ENCODE measurements at regions not wholly inside any gene's neighbourhood (a gene's known extent, or its start where the extent isn't known, plus 50 kb on each side); places are given as distances from the start of the nearest gene placed in this dataset.

DNA sequence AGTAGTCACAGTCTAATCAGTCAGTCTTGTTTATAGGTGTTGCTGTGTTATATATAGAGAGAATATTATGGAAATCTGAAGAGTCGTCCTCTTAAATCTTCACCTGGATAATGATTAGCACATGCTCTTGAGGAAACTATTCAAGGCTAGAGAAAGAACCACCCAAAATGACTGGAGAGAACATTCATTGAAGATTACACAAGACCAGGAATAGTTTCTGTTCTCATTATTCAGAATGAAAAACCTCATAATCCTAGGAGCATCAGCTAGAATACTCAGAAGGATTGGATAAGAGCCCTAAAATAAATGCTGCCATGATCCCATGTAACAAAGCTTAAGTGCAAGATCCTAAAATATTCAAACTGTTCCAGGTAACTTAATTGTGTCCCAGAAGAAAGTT is 278.2 kb upstream of the PREP start:
- BruUV-seq (replicated peaks): no TSS peak
- Histone ChIP-seq H2AFZ (ENCODE audit: low read length) (no peak overlapping the region), H3K79me2 (ENCODE audit: insufficient read depth, low read depth, low read length) (no peaks in the 10 kb centered on the region)

DNA sequence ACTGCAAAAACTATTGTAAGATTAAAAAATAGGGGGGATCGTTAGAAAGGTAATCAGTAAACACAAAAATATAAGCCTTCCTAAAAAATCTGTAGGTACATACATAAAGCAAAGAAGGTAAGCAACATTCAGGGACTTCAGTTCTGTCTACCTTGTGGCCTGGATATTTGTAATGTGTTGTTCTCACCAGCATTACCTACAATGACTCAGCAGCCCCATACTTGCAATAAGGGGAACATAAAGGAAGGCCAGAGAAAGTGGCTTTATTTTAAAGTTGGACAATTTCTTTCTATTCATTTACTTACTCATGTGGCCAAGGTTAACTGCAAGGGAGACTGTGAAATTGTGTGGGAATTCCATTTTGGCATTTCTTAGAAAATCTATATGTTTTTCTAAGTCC is 277.2 kb upstream of the PREP start:
- H3K79me2 ChIP-seq (ENCODE audit: insufficient read depth, low read depth, low read length): no peaks in the 10 kb centered on the region
- no peak for DNase-seq (ENCODE audit: low spot score)
- H4K20me1 ChIP-seq (ENCODE audit: insufficient read depth, low read length): no peaks in the 10 kb centered on the region
- intact Hi-C loops (cut with micrococcal nuclease; ENCODE audit: unreplicated experiment): no loop called here
- CTCF ChIA-PET (ENCODE audit: unreplicated experiment): no interaction called here
- POLR2A ChIA-PET: no interaction called here
- TF ChIP-seq, protein P1, sequence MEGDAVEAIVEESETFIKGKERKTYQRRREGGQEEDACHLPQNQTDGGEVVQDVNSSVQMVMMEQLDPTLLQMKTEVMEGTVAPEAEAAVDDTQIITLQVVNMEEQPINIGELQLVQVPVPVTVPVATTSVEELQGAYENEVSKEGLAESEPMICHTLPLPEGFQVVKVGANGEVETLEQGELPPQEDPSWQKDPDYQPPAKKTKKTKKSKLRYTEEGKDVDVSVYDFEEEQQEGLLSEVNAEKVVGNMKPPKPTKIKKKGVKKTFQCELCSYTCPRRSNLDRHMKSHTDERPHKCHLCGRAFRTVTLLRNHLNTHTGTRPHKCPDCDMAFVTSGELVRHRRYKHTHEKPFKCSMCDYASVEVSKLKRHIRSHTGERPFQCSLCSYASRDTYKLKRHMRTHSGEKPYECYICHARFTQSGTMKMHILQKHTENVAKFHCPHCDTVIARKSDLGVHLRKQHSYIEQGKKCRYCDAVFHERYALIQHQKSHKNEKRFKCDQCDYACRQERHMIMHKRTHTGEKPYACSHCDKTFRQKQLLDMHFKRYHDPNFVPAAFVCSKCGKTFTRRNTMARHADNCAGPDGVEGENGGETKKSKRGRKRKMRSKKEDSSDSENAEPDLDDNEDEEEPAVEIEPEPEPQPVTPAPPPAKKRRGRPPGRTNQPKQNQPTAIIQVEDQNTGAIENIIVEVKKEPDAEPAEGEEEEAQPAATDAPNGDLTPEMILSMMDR (conservative IDR thresholded peaks at IDR 0.05; ENCODE audit: low read length): no peak
- no peak for TF ChIP-seq EZH2phosphoT487 (IDR thresholded peaks at IDR 0.05; ENCODE audit: borderline replicate concordance, low read depth, low read length)
- H2AFZ ChIP-seq (ENCODE audit: low read length): no peak overlapping the region
- H3K36me3 ChIP-seq (ENCODE audit: insufficient read depth, low read length): no peaks in the 10 kb centered on the region
- H3K4me2 ChIP-seq (ENCODE audit: low read length): no peak overlapping the region
- H3K27ac ChIP-seq (ENCODE audit: low read depth, low read length, poor library complexity, severe bottlenecking): no peak overlapping the region
- H3K4me3 ChIP-seq (ENCODE audit: low read depth, low read length, poor library complexity, severe bottlenecking): no peak overlapping the region
- no peaks in the 10 kb centered on the region for H3K9me3 ChIP-seq (ENCODE audit: low read length)
- BruUV-seq (replicated peaks): no TSS peak
- H3K9me2 ChIP-seq (ENCODE audit: insufficient read depth, low read length): no peaks in the 10 kb centered on the region
- no peaks in the 10 kb centered on the region for H3K4me1 ChIP-seq (ENCODE audit: insufficient read depth, low read length, poor library complexity, severe bottlenecking)

More for the DNA sequence above, 278.2 kb upstream of the PREP start:
- POLR2A ChIA-PET: no interaction called here
- H4K20me1 ChIP-seq (ENCODE audit: insufficient read depth, low read length): no peaks in the 10 kb centered on the region
- CTCF ChIA-PET (ENCODE audit: unreplicated experiment): no interaction called here
- no peaks in the 10 kb centered on the region for H3K4me1 ChIP-seq (ENCODE audit: insufficient read depth, low read length, poor library complexity, severe bottlenecking)
- no peaks in the 10 kb centered on the region for H3K9me3 ChIP-seq (ENCODE audit: low read length)
- H3K36me3 ChIP-seq (ENCODE audit: insufficient read depth, low read length): no peaks in the 10 kb centered on the region
- no peak overlapping the region for H3K4me2 ChIP-seq (ENCODE audit: low read length)
- no peak overlapping the region for H3K4me3 ChIP-seq (ENCODE audit: low read depth, low read length, poor library complexity, severe bottlenecking)
- TF ChIP-seq EZH2phosphoT487 (IDR thresholded peaks at IDR 0.05; ENCODE audit: borderline replicate concordance, low read depth, low read length): no peak
- TF ChIP-seq, protein P1 (conservative IDR thresholded peaks at IDR 0.05; ENCODE audit: low read length): no peak
- intact Hi-C loops (cut with micrococcal nuclease; ENCODE audit: unreplicated experiment): no loop called here
- H3K9me2 ChIP-seq (ENCODE audit: insufficient read depth, low read length): no peaks in the 10 kb centered on the region
- DNase-seq (ENCODE audit: low spot score): no peak
- no peak overlapping the region for H3K27ac ChIP-seq (ENCODE audit: low read depth, low read length, poor library complexity, severe bottlenecking)

GRCh38 chr6:105678516-105678915 is 275.6 kb upstream of the PREP start:
- H4K20me1 ChIP-seq (ENCODE audit: insufficient read depth, low read length): no peaks in the 10 kb centered on the region
- H2AFZ ChIP-seq (ENCODE audit: low read length): no peak overlapping the region
- no peaks in the 10 kb centered on the region for H3K4me1 ChIP-seq (ENCODE audit: insufficient read depth, low read length, poor library complexity, severe bottlenecking)
- no peaks in the 10 kb centered on the region for H3K36me3 ChIP-seq (ENCODE audit: insufficient read depth, low read length)
- BruUV-seq (replicated peaks): no TSS peak
- H3K27ac ChIP-seq (ENCODE audit: low read depth, low read length, poor library complexity, severe bottlenecking): no peak overlapping the region
- TF ChIP-seq, protein P1 (conservative IDR thresholded peaks at IDR 0.05; ENCODE audit: low read length): no peak
- TF ChIP-seq EZH2phosphoT487 (IDR thresholded peaks at IDR 0.05; ENCODE audit: borderline replicate concordance, low read depth, low read length): no peak
- no peak for DNase-seq (ENCODE audit: low spot score)
- no peaks in the 10 kb centered on the region for H3K9me3 ChIP-seq (ENCODE audit: low read length)
- no peak overlapping the region for H3K4me3 ChIP-seq (ENCODE audit: low read depth, low read length, poor library complexity, severe bottlenecking)
- intact Hi-C loops (cut with micrococcal nuclease; ENCODE audit: unreplicated experiment): no loop called here
- no peak overlapping the region for H3K4me2 ChIP-seq (ENCODE audit: low read length)
- ChIA-PET CTCF (ENCODE audit: unreplicated experiment) (no interaction called here), POLR2A (no interaction called here)
- H3K9me2 ChIP-seq (ENCODE audit: insufficient read depth, low read length): no peaks in the 10 kb centered on the region
- H3K79me2 ChIP-seq (ENCODE audit: insufficient read depth, low read depth, low read length): no peaks in the 10 kb centered on the region

Data from OCI-LY7 (cell line).